ENCODE measurements at regions not wholly inside any gene's neighbourhood (a gene's known extent, or its start where the extent isn't known, plus 50 kb on each side); places are given as distances from the start of the nearest gene placed in this dataset.
A peak's percentile ranks its signal among the peaks of the same experiment; 100 is the strongest.

DNA sequence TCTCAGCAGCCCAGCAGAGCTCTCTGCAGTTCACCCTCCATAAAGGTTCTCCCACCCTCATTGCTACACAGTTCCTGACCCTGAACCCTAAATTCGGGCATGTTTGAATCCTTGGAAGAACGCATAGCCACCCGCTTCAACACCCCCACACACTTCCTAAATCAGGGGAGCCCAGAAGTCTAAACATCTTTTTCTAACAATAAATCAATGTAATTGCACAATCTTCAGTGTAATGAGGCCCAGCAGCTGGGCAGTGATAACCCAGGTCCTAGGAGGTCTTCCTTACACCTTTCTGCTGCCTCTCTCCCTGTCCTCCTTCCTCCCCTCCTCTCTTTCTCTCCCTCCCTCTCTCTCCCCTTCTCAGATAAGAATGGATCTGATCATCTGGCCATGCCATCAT, 88.0 kb downstream of the IRX2 start:
- DNase-seq (ENCODE audit: low read depth): no peak
- in situ Hi-C loops (cut with HindIII; ENCODE audit: low pct_unique_long_range_greater_than_20kb, low sequenced_read_pairs): no loop called here

DNA sequence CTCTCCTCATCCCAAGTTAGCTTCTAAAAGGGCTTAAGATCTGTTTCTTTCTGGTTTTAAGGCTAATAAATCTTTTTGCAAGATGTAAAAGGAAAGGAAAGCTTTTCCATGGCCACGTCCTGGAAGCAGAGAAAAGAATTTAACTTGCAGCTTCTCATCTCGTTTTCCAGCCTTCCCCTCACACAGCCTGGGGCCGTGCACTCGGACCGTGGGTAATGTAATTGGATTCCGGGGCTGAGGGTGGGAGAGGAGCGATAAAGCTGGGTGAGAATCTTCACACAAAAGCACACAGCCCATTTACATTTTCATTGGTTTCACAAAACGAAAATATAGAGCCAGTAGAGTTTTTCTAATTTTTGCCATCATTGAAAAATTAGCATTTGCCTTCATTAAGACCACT, 91.2 kb downstream of the IRX2 start:
- no peak for DNase-seq (ENCODE audit: low read depth)
- in situ Hi-C loops (cut with HindIII; ENCODE audit: low pct_unique_long_range_greater_than_20kb, low sequenced_read_pairs): no loop called here

DNA sequence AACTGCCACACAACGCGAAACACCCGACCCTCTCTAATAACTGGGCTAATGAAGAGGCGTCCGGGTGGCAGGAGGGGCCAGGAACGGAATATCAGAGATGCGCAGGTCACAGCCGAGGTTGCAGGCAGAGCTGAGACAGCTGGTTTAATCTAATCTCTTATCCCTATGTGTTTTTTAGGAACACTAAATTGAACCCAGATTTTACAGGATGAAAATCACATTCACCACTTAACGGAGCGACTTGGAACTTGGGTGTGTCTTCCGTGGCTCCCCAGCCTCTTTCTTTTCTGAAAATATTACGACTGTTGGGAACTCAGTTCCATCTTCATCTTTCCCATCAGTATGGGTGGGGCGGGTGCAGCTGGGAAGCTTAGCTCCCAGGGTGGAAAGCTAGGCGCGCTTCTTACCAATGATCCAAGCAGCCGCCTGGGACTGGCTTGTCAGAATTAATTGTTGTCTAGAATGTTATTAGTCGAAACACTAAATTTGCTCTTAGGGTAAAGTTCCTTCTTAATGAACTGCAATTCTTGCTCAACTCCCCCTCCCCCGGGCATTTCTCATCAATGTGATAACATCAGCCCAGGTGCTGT, 92.5 kb downstream of the IRX2 start:
- in situ Hi-C loops (cut with HindIII; ENCODE audit: low pct_unique_long_range_greater_than_20kb, low sequenced_read_pairs): no loop called here
- no peak for DNase-seq (ENCODE audit: low read depth)

DNA sequence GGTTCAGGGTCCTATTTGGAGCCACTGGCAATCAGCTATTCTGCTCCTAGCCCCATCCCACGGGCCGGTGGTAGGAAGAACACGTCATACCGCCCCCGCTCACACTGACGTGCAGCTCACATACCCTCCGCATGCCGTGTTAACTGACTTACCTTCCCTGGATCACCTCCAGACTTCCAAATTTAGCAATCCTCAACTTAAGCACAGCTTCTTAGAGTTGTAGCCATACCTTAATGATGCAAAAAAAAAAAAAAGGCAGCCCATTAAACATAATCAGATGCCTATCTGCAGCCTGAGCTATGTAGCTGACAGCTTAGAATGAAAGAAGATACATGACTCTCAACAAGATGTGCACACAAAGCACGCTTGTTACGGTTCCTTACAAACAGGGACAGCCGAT, 93.0 kb downstream of the IRX2 start:
- in situ Hi-C loops (cut with HindIII; ENCODE audit: low pct_unique_long_range_greater_than_20kb, low sequenced_read_pairs): no loop called here
- no peak for DNase-seq (ENCODE audit: low read depth)

DNA sequence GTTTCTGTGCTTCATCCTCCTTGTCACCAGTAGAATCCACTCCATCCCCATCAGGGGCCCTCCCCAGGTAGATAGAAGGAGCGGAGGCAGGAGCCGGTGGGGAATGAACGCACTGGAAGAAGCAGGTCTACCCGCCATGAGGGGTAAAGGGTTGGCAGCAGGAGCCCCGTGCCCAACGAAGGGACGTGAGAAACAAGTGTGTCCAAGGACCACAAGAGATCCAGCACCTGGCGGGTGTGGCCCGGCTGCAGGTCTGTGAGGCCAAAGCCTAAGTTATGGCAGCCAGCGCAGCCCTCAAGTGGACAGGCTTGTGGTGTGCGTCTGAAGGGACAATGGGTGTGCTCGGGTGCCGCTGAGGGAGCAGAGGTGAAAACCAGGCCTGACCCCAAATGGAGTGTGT, 94.3 kb downstream of the IRX2 start:
- DNase-seq (ENCODE audit: low read depth): no peak
- in situ Hi-C loops (cut with HindIII; ENCODE audit: low pct_unique_long_range_greater_than_20kb, low sequenced_read_pairs): no loop called here

DNA sequence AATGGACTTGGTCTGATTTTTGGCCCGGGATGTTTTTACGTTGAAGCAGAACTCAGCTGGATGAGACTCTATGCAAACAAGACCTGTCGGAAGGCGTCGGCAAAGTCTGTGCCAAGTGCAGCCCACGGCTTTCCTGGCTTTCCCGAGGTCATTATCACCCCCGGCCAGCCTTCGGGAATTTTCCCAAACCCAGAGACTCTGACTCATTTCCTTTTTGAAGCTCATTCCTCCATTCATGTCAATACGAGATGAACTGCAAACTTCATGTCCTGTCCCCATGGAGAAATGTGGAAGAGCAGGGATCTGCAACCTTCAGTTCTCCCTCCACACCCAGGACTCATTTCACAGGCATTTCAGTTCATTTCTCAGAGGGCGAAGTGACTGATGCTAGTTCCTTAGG, 95.3 kb downstream of the IRX2 start:
- in situ Hi-C loops (cut with HindIII; ENCODE audit: low pct_unique_long_range_greater_than_20kb, low sequenced_read_pairs): no loop called here
- no peak for DNase-seq (ENCODE audit: low read depth)

DNA sequence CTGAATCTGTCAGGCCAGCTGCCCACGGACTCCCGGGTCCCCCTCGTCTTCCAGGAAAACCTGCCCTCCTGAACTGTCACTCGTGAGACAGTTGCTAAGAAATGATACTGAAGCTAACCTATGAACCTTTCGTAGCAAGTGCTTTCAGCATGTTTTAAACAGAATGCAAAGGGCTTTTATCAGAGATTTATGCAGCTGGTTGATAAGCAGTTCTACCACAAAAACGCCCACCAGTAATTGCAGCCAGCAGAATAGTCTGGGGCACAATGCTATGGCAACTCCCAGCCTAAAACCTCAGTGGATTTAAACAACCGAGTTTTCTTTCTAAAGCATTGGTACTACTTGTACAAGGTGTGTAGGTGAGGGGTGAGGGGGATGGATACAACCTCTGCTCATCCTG, 97.5 kb downstream of the IRX2 start:
- DNase-seq (ENCODE audit: low read depth): no peak
- in situ Hi-C loops (cut with HindIII; ENCODE audit: low pct_unique_long_range_greater_than_20kb, low sequenced_read_pairs): no loop called here

DNA sequence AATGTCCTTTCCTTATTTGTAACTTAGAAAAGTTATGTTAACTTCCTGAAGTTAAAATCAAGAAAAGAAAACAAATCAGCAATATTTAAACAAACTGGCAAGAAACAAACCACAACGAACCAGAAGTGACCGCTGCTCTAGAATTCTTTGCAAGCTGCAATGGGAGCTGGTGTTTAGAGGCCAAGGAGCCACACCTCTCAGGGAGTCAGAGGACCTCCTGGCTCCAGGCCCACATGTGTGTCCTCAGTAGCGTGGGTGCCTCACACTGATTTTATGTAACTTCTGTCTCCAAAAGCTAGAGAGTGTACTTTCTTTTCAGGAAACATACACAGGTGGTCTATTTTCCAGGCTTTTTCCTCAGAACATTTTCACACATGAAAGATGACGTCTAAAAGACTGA, 100.4 kb downstream of the IRX2 start:
- in situ Hi-C loops (cut with HindIII; ENCODE audit: low pct_unique_long_range_greater_than_20kb, low sequenced_read_pairs): no loop called here
- DNase-seq (ENCODE audit: low read depth): no peak

DNA sequence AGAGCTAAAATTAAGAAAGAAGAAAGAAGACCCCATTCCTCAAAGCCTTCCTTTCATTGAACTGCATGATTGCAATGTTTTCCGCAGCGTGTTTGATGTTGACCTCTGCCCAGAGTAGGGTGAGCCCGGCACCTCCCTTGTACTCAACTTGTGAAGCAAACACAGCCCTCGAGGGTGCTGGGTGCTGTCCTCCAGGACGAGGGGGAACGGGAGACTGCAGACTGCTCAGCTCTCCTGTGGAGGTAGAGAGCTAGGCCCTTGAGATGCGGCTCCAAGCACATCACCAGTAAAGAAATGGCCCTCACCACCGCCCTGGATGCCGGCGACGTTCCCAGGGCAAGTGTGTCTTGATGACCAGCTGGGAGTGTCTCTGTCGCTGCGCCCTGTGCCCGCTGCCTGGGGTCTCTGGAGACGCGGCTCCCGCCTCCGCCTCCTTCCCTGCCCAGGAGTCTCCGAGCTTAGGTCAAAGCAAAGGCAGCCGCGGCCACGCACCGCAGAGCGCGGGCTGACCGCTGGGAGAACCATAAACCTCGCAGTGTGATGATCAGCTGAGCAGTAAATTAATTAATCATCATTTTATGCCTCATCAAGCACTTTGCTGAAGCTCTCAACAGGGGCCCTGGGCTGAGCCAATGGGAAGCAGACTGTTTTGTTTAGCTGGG, 108.7 kb downstream of the IRX2 start:
- in situ Hi-C loops (cut with HindIII; ENCODE audit: low pct_unique_long_range_greater_than_20kb, low sequenced_read_pairs): no loop called here
- DNase-seq (ENCODE audit: low read depth): peak; percentile 16

DNA sequence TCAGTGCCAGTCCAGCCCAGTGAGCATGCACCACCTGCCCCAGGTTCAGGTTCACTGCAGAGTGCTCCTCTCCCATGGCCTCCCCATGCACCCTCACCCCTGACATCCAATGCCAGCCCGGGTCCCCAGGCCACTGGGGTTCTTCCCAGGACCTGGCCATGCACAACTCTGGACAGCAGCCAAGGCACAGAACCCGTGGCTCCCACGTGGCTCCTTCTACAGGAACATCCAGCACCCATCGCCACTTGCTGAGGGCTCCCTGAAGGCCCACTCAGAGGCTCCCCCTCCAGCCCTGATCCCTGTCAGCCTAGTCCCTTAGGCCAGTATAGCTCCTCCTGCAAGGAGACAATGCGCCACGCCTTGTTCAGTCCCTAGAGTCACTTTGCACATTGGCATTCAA, 110.8 kb downstream of the IRX2 start:
- DNase-seq (ENCODE audit: low read depth): no peak
- in situ Hi-C loops (cut with HindIII; ENCODE audit: low pct_unique_long_range_greater_than_20kb, low sequenced_read_pairs): no loop called here

DNA sequence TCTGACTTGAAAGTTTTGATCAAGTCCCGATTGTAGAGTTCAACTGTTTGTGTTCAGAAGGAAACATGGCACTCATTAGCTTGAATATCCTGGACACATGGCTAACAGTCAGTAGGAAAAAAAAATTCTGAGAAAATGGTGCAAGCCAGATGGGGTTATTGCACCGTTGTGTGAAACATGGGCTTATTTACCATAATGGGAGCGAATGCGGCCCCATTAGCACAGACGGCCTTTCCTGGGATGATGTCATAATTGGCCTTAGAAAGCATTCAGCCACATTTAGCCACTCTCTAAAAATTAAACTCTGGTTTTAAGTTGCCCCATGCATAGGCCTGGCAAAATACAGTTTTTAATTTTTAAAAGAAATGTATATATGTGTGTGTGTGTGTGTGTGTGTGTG, 112.1 kb downstream of the IRX2 start:
- in situ Hi-C loops (cut with HindIII; ENCODE audit: low pct_unique_long_range_greater_than_20kb, low sequenced_read_pairs): no loop called here
- no peak for DNase-seq (ENCODE audit: low read depth)

DNA sequence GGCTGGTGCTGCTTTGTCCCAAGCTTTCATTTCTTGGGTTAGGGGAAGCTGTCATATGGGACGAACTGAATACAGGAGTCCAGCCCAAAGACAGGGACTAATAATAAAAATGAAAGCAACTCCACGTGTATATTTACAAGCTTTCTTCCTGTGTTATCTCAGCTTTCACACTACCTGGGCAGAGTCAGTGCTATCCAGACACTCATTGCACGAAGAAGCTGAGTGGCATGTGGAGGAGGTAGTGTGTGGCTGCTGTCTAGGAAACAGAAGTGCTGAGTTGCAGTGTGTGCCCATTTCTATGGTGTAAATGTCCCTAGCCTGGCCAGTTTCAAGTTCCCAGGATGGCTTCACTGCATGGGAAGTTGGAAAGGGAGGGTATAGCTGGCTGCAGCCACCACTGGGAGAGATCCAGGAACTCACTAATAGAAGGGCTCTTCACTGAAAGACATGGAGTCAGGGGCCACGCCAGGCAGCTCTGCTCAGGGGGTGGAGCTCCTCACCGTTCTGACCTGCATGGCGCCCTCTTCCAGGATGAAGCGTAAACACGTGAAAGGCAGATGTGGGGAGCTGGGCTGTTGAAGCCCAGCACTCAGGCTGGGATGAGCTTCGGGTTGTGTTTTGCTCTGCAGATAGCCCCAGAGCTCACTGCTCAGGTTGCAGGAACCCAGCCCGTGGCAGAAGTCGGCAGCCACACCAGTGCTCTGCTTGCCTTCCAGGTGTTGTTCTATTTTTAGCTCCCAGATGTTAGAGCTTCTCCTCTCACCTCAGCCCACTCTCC, 116.9 kb downstream of the IRX2 start:
- in situ Hi-C loops (cut with HindIII; ENCODE audit: low pct_unique_long_range_greater_than_20kb, low sequenced_read_pairs): no loop called here
- no peak for DNase-seq (ENCODE audit: low read depth)

DNA sequence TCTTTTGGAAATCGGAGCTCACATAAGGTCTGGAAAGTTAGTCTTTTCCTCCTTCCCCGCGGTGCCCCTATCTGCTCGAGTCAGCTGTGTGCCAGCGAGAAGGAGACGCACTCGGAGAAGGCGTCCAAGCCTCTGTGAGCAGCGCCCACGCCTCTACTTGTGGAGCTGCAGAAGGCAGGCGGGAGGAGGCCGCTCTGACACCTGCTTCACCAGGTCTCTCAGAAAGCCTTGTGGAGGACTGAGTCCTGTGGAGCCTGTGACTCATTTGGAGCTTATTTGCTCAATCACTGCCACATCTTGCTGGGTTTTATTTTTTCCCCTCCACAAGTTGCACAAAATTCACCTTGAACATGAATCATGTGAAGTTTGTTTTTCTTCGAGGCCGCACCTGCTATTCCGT, 117.5 kb downstream of the IRX2 start:
- no peak for DNase-seq (ENCODE audit: low read depth)
- in situ Hi-C loops (cut with HindIII; ENCODE audit: low pct_unique_long_range_greater_than_20kb, low sequenced_read_pairs): no loop called here

DNA sequence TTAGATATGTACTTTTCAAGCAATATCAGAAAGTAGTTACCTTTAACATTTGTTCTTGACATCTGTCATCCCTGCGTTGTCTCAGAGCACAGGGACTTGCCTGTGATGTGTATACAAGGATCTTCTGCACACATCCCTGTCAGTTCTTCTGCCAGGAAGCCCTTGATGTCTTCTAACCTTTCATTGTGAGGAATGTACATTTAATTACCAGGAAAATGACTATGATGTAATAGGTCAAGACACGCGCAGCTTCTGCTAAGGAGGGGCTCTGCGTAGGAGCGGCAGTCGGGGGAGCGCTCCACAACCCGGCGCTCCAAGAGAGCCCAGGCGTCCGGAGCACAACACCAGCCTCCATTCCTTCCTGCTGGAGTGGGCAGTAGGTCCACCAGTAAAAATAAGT, 119.7 kb downstream of the IRX2 start:
- DNase-seq (ENCODE audit: low read depth): no peak
- in situ Hi-C loops (cut with HindIII; ENCODE audit: low pct_unique_long_range_greater_than_20kb, low sequenced_read_pairs): no loop called here

DNA sequence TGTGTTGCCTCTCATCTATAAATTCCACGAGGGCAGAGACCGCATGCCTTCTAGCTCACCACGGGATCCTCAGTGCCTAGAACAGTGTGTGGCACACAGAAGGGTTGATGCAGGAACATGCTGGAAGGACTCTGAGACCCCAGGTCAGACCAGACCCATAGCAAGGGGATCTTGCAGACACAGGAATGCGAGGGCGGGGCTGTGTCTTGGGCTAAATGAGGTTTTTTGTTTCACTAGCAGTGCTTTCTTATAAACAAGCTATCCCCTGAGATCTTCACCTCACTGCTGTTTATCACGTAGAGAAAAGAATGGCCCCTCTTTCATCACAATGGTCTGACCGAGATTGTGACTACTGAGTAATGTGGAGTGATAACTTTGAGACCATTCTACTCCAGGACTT, 122.4 kb downstream of the IRX2 start:
- DNase-seq (ENCODE audit: low read depth): no peak
- in situ Hi-C loops (cut with HindIII; ENCODE audit: low pct_unique_long_range_greater_than_20kb, low sequenced_read_pairs): no loop called here

DNA sequence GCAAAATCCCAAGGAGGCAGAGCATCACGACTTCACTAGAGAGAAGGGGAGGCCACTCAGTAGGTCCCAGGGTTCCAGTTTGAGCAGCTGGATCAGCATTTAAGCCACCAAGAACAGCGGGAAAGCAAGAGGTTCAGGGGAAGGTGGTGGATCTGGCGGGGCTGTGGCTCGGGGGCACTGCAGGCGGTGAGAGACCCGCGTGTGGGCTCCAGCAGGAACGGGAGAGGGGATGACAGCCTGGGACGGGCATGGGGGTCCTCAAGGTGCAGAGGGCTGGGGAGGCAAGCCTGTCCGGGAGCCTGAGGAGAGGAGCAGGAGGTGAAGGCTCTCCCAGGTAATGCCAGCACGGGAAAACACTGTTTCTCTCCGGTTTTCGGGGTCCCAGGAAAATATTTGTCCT, 123.6 kb downstream of the IRX2 start:
- DNase-seq (ENCODE audit: low read depth): no peak
- in situ Hi-C loops (cut with HindIII; ENCODE audit: low pct_unique_long_range_greater_than_20kb, low sequenced_read_pairs): no loop called here

DNA sequence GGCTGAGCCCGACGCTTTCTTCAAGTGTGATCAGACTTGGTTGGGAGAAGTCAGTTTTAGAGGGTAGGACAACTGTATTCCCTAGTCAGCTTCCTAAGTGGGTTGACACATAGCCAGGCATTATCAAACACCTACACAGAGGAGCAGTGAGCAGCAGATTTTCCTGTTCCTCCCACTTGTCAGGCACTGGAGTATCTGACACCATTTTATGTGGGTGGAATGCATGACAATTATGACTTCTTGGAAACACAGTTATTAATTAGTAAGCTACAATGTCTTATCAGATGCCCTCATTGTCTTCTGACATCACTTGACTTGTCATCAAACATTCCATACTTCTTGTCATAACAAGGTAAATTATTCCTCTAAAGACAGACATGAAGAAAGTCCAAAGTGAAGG, 124.9 kb downstream of the IRX2 start:
- in situ Hi-C loops (cut with HindIII; ENCODE audit: low pct_unique_long_range_greater_than_20kb, low sequenced_read_pairs): no loop called here
- no peak for DNase-seq (ENCODE audit: low read depth)

DNA sequence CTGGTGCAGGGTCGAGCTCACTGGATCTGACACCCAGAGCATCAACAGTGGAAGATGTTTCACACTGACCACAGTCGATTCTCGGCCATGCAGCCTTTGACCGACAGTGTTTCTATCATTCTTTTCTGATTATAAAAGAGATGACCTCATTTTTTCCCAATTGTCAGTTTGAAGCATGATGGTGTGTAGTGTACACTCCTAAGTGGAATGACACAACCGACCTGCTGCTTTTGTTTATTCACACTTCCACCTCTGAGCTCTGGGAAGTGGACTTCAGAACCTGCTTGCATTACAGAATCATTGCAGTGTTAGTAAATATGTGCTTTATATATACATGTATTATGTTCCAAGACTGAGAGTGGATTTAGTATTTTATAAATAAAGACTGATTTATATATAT, 128.6 kb downstream of the IRX2 start:
- DNase-seq (ENCODE audit: low read depth): no peak
- in situ Hi-C loops (cut with HindIII; ENCODE audit: low pct_unique_long_range_greater_than_20kb, low sequenced_read_pairs): no loop called here

DNA sequence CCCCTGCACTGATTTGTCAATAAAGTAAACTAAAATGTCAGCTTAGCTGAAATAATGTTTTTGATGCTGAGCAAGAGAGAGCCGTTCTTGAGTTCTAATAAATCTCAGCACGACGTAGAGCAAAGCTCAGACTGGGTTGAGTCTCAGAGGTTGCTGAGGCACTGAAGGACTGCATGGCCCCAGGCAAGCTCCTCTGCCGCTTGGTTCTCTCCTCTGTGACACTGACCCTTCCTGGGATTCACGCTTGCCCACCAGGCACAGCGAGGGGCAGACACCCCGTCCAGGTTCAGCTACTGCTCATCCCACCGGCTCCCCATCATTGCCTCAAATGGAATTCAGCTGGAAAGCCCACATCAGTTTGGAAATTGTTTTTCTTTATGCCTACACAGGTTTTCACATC, 129.8 kb downstream of the IRX2 start:
- DNase-seq (ENCODE audit: low read depth): no peak
- in situ Hi-C loops (cut with HindIII; ENCODE audit: low pct_unique_long_range_greater_than_20kb, low sequenced_read_pairs): no loop called here

DNA sequence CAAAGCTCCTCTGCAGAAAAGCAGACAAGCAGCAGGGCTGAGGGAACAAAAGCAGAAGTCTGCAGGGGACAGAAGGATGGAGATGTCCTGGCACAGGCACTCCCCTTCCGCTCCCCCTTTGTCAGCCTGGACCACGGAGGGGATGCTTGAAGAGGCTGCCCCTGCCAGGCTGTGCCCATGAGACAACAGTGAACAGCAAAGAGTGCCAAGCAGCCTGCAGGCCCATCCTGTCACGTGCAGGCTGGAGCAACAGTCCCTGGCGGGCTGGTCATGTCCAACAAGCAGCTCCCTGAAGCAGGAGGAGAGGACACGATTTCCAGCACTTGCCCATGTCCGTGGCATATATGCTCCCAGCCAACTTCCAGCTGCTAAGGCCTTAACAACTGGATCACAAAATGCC, 132.3 kb downstream of the IRX2 start:
- no peak for DNase-seq (ENCODE audit: low read depth)
- in situ Hi-C loops (cut with HindIII; ENCODE audit: low pct_unique_long_range_greater_than_20kb, low sequenced_read_pairs): no loop called here
